SU-DHL-6 (cell line): ENCODE measurements at regions not wholly inside any gene's neighbourhood (a gene's known extent, or its start where the extent isn't known, plus 50 kb on each side); places are given as distances from the start of the nearest gene placed in this dataset.

Source experiments
- EZH2phosphoT487 ChIP-seq: fragments of 200-600 bp; sonication (generic), shearing (Covaris generic); conservative IDR thresholded peaks from 2 replicates; pipeline ENCODE4 v1.6.1; 2018; ENCODE audit warnings: mild to moderate bottlenecking, antibody characterized with exemption, low read length, moderate library complexity, mixed read lengths
- TF ChIP-seq, protein P1 (sequence below): fragments of 200-600 bp; sonication (generic); IDR thresholded peaks from one replicate; pipeline ENCODE4 v1.5.1; 2017; ENCODE audit warnings: antibody characterized with exemption, mild to moderate bottlenecking, low read length, moderate library complexity; ENCODE audit not compliant: insufficient read depth, poor library complexity, severe bottlenecking

DNA sequence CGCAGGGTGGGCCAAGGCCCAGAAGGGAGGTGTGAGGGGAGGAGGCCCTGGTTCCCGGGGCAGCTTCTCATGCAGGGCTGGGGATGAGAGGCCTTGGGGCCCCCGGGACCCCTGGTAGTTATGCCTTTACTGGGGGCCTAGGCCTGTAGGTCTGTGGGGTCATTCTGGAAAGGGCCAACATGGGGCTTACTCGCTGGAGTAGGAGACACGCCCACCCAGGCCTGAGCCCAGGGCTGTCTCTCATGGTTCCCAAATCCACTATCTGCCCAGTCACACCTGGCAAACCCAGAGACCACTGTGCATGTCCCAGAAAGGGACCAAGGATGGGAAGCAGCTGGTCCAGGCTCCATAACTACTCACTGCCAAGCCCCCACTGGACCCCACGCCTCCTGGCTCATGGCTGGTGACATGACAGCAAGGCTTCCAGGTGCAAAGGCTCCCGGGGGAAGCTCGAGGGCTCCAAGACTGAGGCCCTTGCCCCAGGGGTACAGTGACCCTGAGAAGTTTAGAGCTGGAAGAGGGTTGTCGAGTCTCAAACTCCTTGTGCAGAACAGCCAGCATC, 64.2 kb upstream of the ATP12A start:
- TF ChIP-seq, protein P1, sequence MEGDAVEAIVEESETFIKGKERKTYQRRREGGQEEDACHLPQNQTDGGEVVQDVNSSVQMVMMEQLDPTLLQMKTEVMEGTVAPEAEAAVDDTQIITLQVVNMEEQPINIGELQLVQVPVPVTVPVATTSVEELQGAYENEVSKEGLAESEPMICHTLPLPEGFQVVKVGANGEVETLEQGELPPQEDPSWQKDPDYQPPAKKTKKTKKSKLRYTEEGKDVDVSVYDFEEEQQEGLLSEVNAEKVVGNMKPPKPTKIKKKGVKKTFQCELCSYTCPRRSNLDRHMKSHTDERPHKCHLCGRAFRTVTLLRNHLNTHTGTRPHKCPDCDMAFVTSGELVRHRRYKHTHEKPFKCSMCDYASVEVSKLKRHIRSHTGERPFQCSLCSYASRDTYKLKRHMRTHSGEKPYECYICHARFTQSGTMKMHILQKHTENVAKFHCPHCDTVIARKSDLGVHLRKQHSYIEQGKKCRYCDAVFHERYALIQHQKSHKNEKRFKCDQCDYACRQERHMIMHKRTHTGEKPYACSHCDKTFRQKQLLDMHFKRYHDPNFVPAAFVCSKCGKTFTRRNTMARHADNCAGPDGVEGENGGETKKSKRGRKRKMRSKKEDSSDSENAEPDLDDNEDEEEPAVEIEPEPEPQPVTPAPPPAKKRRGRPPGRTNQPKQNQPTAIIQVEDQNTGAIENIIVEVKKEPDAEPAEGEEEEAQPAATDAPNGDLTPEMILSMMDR = no peak
- TF ChIP-seq EZH2phosphoT487 = no peak
